Cardiac septum (tissue), 1 donor: ENCODE measurements at regions not wholly inside any gene's neighbourhood (a gene's known extent, or its start where the extent isn't known, plus 50 kb on each side); places are given as distances from the start of the nearest gene placed in this dataset.

ENCODE experiments used
- DNase-seq: peaks from one replicate; pipeline ENCODE4 v3.0.0-alpha.2; 2020; ENCODE audit warnings: low spot score
- intact Hi-C: fragments of 100-400 bp; cut with DNase I; formaldehyde crosslinking; loops from one replicate; pipeline ENCODE4 v1.14.0; 2022
- donor health status: DM: no; HTN: no; CAD: no.

DNA sequence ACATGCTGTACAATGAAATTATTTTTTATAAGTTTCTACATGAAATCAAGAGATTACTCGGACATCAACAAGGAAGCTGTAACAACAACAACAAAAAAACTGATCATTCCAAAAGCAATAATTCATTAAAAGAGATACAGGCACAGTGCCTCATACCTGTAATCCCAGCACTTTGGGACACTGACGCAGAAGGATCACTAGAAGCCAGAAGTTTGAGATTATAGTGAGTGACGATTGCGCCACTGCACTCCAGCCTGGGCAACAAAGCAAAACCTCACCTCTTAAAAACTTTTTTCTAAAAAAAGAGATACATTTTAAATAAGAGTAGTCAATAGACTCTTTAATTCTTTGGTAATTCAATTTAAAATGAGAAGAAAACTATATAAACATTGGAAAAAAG is 364.3 kb downstream of the TNS1 start:
- no peak for DNase-seq
- intact Hi-C loops = no loop called here

DNA sequence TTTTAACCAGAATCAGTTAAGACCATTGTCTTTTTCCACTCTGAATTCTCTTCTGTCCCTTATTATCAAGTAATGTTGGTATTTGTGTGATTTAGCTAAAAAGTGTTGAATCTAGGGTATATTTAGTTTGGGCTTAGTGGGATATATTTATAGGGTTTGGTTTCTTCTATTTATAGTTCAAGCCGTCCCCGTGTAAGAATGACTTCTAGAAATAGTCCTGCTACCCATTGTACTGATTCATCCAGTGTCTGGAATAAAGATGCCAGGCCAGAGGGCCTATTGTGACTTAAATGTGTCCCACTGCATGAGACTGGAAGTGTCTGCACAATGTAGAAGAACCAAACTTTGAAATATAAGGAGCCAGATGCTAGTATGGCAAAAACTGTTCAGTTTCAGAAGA is 364.8 kb downstream of the TNS1 start:
- DNase-seq = no peak
- intact Hi-C loops = no loop called here

DNA sequence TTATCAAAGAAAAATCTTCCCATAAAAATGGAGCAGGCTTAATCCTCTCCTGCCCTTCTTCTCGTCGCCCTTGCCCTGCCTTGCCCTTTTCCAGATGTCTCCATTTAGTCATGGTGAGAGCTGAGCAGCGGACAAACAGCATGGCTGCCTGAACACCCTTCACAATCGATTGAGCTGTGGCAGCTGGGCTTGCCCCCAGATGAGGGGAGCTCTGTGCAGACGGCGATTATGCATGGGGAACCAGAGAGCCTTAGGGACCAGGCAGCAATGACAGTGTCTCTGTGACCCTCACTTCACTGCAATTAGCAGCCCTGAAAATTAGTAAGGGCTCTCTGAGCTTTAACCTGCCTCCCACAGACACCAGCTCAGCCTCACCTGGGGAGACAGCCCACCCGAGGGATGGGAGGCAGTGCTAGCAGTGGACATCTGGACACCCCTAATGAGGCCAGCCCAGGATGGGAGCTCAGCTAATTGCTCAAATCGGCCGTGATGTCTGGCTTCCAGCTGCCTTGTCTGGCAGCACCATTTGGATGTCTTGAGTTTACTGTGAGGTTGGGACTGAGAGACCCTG is 365.7 kb downstream of the TNS1 start:
- no peak for DNase-seq

DNA sequence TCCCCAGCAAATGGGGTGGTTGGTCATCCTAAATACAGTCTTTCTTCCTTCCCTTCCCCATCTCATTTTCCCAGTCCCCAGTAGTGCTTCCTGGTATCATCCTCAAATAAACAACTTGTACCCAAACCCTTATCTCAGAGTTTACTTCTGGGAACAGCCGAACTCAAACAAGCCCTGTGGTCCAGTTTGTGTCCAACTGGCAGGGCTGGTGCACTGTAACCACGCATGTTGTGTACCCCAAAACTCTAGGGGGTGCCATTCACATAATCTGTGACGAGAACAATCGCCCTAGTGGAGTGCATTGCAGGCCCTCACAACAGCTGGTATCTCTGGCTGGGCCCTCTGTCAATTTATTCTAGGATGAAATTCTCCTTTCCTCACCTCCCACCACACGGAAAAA is 366.2 kb downstream of the TNS1 start:
- intact Hi-C loops = no loop called here
- DNase-seq = no peak

More for the DNA sequence above, 365.7 kb downstream of the TNS1 start:
- intact Hi-C loops = no loop called here

DNA sequence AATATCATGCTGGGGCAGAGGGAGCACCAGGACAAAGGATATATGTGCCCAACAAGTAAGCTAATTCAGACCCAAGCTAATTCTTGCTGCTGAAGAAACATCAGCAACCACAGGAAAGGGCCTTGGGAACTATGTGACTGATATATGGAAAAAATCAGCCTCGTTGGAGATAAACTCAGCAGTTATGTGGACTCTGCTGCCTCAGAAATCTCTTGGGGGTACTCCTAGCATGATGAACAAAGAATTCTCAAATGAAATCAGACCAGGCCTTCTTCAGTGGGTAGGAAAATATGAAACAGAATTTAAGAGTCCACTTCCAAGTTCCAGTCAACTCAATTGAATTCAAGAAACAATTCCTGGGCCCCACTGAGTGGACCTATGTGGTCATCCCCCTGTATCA is 367.9 kb downstream of the TNS1 start:
- intact Hi-C loops = no loop called here
- DNase-seq = no peak

DNA sequence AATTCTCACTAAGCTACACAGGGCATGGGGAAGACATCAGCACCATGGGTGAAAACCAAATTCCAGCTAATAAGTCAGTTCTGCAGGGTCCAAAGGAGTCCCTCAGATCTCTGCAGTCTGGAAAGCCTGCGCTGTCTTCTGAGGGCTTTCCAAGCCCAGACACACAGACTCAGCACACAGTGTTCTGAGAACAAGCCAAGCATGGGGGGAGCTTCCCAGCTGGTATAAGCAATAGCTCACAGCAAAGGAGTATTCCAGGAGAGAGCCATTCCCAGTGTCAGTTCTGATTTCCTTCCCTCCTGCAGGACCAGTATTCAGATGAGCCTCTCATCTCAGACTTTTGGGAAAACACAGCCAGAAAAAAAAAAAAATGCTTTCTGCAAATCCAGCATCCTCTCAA is 370.8 kb downstream of the TNS1 start:
- intact Hi-C loops = no loop called here

DNA sequence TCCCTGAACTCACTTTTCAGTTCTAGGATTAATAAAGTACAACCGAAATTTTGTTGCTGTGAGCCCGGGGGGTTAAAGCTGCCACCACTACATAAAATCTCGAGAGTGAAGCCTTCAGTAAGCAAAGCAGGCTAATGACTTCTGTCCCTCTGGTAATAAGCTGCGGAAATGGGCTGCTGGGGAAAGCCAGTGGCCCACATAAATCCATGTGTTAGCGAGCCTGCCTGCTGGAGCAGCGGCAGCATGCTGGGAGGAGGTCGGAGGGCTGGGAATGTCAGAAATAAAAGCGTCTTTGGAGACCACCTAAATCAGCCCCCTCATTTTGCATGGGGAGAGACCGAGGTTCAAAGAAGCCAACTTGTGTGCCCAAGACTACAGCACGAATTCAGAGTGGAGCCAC is 371.7 kb downstream of the TNS1 start:
- no peak for DNase-seq
- intact Hi-C loops = no loop called here

More for the DNA sequence above, 370.8 kb downstream of the TNS1 start:
- DNase-seq = no peak

DNA sequence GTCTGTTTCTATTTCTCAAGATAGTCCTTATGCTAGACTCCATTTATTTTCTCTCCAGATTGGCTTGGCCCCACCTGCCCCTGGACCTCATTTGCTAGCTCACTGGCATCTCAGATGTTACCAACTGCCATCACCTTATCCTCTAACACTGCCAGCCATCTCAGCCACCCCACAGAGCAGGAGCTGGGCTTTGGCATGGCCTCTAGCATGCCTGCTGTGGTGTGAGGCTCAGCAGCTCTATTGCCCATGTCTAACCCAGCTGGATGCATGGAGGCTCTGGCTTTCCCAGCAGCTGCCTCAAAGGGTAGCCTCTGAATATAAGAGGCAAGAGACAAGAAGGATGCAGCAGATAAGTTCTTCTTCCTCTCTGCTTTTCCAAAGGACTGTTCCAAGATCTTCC is 373.4 kb downstream of the TNS1 start:
- no peak for DNase-seq
- intact Hi-C loops = no loop called here

DNA sequence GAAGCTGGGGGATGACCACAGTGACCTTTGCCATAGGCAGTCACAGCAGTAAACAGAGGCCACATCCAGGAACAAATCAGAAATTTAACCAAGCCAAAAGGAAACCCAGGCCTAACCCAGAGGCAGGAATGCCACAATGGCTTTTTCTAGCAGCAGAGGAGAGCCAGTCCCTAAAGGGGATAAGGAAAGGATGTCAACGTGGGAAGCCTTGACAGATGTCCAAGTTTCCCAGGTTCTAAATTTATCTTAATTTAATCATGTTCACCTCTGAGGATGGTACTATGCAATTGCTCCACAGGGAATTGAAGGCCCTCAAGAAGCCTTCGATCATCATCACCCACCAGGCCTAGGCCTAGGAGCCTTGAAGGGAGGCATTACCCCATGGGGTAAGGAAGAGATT is 374.7 kb downstream of the TNS1 start:
- DNase-seq = no peak
- intact Hi-C loops = no loop called here

DNA sequence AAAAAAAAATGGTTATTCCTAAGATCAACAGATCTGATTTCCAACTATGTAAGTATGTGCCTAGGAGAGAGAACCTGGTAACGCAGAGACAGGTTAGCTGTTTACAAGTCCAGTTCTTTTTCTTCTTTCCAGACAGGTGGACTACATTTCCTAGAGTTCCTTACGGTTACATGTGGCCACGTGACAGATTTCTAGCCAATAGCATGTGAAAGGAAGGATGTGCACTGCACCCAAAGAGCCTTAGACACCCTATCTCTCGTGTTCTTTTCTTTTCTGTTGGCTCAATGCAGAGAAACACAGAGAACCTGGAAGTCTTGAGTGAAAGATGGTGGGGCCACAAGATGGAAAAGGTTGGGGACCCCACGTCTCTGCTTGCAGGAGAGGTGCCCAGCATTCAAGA is 375.9 kb downstream of the TNS1 start:
- intact Hi-C loops = no loop called here
- no peak for DNase-seq

DNA sequence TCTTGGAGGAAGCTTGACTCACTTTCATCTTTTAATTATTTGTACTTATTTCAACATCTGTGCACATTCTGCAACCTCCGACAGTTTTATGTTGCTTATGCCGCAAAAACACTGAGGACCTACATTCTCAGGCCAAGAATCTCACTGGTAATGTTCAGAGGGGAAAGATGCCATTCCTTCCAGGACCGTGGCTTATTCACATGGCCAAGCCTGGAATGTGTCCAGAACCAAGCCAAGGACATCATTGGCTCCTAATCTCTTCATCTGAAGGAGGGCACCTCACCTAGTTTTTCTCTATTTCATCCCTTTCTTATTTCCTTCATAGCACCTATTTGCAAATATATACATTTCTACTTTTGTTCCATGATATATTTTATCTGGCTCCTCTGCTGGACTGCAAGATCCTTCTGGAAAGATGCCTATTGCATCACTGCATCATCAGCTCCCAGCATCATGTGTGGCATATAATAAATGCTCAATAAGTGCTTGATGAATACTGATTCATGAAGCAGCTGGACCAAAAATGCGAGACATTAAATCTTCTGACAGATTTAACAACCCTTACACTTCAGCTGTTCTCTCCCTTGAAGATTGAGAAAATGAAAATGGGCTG is 377.1 kb downstream of the TNS1 start:
- intact Hi-C loops = no loop called here
- DNase-seq = no peak

DNA sequence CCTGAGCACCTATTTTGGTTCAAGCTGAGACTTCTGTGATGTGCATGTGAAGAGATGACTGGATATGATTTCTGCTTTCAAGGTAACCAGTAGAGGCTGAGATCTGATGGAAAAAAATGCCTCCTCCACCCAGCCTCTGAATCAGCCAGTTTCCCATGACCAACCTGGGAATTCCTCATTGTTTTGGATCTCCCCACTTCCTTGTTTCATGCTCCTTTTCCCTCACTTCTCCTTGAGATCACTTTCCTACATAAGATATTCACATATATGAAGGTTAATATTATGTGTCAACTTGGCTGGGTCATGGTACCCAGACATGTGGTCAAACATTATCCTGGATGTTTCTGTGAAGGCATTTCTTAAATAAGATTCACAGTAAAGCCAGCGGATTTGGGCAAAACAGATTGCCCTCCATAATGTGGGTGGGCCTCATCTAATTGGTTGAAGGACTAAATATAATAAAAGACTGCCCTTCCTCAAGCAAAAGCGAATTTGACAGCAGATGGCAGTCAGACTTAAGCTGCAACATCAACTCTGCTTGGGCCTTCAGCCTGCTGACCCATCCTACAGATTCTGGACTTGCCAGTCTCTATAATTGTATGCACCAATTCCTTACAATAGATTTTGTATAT is 379.4 kb downstream of the TNS1 start:
- DNase-seq = no peak

DNA sequence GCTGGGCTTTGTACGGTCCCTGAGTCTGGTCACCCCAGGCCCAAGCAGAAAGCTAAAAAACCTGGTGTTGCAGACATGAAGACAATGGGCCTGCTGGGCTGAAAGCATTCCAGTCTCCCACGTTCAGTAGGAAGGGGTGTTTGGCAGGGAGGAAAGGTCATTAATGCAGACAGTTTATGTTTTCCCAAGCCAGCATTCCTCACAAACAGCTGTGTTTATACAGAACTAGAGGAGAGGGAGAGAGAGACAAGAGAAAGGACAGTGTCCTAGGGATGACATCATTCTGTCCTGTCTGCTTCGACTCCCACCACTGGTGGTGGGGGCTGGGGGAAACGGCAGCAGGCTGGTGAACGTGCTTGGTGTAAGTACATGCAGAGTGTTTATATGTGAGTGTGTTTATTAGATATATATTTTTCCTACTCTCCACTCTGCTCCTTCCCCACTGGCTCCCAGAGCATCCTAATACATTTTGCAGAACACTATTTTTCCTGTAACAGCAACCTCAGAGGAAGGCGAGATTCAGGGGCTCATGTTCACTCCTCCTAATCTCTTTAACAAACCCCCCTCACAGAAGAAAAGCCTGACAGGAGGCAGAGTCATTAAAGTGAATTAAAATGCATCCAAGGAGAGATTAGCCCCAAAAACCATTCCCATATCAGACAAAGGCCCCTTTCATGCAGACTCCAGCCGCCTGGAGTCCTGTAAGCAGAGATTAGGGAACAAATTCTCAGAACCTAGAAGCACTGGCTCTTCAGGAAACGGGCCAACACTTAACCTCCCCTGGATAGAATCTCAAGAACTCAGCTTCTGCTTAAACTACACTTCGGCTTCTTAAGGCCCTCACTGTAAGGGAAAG is 380.4 kb downstream of the TNS1 start:
- DNase-seq = no peak
- intact Hi-C loops = loop anchor here (5.0 kb wide), 2 partner anchors 90 to 535 kb away; no protein-coding TSS in a partner anchor

More for the DNA sequence above, 379.4 kb downstream of the TNS1 start:
- intact Hi-C loops = loop anchor here (5.0 kb wide), 2 partner anchors 89 to 536 kb away; no protein-coding TSS in a partner anchor

DNA sequence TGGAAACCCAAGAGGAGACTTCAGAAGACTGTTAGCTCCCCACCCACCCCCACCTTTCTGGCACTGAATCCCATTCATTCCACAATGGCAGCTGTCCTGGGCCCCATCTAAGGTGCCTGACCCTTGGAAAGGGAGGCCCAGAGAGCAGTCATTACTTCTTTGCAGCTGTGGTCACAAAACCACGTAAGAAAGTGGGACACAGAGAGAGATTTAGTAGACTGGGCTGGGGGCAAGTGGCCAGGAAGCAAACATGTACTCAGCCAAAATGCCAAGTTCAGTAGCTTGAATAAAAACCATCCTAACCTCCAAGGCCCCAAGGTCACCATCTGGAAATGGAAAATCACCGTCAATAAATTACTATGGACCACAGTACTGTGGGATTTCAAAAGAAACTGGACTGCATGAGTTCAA is 381.4 kb downstream of the TNS1 start:
- no peak for DNase-seq
- intact Hi-C loops = loop anchor here (5.0 kb wide), 2 partner anchors 91 to 534 kb away; no protein-coding TSS in a partner anchor

DNA sequence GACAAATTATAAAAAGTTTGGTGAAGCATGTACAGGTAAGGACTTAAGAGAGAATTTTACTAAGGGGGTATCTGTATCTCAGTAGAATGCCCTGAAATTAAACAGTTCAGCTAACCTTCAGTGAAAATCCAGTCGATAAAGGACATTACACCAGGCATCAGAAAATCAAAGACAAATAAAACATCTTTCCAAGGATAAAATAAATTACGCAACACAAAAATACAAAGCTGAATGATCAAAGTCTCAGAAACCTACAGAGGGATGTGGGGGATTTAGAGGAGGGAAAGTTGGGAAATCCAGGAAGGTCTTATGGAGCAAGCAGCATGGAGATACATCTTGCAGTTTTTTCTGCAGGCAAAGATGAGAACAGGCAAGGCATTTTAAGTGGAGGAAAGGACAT is 384.1 kb downstream of the TNS1 start:
- no peak for DNase-seq
- intact Hi-C loops = no loop called here

DNA sequence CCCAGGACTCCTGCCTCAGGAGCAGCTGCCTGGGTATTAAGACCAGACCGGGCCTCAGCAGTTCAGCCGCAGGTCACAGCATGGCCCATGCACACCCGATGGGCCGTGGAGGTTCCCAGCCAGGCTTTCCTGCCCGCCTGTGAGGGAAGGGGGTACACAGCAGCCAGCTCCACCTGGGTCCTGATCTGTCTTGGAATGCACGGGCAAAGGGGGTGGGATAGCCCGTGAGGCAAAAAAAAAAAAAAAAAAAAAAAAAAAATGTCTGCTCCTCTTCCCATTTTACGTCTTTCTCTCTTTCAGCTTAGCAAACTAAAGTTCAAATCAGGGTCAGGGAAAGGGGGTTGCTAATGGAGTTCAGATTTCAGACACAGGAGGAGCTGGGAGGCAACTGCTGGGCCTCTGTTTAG is 385.2 kb downstream of the TNS1 start:
- intact Hi-C loops = no loop called here
- no peak for DNase-seq

DNA sequence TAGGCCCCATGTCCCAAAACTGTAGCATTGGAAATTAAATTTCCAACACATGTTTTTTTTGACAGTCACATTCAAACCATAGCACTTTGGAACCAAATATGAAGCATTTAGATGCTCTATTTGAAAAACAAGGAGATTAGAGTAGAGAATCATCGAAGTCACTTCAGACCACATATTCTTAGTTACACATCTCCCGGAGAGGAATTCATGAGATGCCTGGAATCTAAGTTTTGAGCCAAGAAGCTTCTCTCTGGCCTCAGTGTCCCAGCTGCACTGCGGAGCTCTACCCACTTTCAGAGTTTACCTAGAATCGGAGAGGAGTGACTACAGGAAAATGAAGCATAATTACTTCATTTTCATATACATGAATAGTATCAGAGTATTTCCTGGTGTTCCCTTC is 385.9 kb downstream of the TNS1 start:
- DNase-seq = no peak
- intact Hi-C loops = no loop called here

DNA sequence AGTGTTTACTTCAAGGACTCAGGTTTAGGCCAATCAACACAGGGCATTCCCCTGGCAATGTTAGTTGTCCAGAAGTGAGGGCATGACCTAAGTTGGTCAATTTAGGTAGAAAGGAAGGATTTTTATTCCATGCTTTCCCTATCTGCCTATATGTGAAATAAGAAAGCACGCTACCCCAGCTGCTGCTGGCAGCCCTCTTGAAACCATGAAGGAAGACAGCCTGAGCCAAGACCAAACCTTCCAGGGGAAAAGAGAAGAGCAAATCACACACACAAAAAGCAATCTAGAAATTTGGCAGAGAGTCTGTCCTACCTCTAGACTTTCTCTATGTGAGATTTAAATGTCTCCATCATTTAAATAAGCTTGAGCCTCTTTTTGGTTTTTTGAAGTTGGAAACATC is 387.6 kb downstream of the TNS1 start:
- intact Hi-C loops = no loop called here
- no peak for DNase-seq

DNA sequence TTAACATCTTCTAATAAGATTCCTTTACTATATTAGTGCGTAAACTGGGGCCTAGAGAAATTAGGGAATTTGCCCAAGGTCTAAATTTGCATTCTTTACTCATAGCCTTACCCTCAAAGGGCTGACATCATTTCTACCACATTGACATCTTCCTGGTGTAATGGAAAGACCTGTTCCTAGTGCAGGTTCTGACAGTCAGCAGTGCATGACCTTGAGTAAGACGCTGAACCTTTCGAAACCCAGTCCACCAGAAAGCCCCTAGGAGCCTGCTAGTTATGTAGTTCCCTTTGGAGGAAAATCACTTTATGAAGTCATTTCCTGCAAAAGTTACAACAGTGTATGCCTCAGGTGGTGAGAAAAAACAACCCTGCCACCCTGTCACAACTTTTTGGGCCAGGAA is 388.3 kb downstream of the TNS1 start:
- intact Hi-C loops = no loop called here
- no peak for DNase-seq

DNA sequence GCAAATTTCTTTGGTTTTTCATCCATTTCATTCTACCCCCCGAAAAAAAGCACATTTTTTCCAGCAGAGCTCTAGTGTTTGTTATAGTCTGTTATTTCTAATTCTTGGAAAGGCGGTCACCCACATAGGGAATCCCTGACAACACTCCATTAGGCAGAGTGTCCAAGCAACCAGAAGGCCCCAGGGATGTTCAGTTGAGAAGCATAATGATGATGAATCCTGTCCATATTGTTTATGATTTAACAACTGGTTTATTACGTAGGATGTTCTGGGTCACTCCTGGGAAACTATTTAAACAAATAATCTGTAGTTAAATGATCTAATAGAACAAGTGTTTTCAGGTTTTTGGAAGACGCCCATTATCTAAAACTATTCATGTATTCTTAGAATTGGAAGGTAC is 388.7 kb downstream of the TNS1 start:
- intact Hi-C loops = no loop called here
- no peak for DNase-seq
